ENCODE measurements at regions not wholly inside any gene's neighbourhood (a gene's known extent, or its start where the extent isn't known, plus 50 kb on each side); places are given as distances from the start of the nearest gene placed in this dataset.

DNA sequence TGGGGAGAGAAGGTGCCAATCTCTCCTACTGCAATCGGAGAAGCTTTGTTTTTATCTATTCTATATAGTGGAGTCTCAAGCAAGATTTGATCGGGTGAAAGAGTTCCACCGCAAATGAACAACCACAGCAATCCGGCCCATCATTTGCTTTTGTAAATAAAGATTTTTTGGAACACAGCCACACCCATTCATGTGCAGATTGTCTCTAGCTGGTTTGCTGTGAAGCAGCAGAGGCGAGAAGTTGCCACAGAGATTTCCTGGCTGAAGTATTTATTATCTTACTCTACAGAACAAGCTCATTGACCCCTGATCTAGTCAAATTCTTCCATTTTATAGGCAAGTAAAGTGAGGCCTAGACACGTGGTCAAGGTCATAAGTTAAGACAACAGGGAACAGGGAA lies 195.5 kb upstream of the TNRC6C start:
- CTCF ChIA-PET = no interaction called here
- no peak overlapping the region for H3K27ac ChIP-seq
- POLR2A ChIA-PET (ENCODE audit: low non-redundant PET) = no interaction called here
- TF ChIP-seq, protein P1, sequence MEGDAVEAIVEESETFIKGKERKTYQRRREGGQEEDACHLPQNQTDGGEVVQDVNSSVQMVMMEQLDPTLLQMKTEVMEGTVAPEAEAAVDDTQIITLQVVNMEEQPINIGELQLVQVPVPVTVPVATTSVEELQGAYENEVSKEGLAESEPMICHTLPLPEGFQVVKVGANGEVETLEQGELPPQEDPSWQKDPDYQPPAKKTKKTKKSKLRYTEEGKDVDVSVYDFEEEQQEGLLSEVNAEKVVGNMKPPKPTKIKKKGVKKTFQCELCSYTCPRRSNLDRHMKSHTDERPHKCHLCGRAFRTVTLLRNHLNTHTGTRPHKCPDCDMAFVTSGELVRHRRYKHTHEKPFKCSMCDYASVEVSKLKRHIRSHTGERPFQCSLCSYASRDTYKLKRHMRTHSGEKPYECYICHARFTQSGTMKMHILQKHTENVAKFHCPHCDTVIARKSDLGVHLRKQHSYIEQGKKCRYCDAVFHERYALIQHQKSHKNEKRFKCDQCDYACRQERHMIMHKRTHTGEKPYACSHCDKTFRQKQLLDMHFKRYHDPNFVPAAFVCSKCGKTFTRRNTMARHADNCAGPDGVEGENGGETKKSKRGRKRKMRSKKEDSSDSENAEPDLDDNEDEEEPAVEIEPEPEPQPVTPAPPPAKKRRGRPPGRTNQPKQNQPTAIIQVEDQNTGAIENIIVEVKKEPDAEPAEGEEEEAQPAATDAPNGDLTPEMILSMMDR (conservative IDR thresholded peaks at IDR 0.05; ENCODE audit: low read depth) = no peak
- no peak for DNase-seq (ENCODE audit: low spot score)

DNA sequence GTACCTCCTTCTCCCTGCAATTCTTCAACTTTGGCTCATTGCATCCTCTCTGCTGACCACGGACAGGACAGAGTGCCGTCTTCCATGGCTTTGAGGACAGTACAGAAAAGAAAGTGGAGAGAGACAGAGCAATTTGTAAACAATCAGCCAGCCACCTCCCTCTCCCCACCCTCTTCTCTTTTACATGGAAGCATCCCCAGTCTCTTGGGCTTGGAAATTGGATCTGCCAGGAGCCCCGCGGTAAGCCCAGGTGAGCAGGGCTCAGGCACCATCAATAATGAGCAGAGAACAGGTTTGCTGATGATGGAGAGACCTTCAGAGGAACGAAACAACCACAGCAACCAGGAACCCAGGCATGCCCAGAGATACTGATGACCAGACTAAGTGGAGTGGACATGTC lies 194.9 kb upstream of the TNRC6C start:
- no peak overlapping the region for H3K27ac ChIP-seq
- ChIA-PET POLR2A (ENCODE audit: low non-redundant PET) (no interaction called here), CTCF (no interaction called here)
- TF ChIP-seq, protein P1 (conservative IDR thresholded peaks at IDR 0.05; ENCODE audit: low read depth) = no peak
- DNase-seq (ENCODE audit: low spot score) = no peak

DNA sequence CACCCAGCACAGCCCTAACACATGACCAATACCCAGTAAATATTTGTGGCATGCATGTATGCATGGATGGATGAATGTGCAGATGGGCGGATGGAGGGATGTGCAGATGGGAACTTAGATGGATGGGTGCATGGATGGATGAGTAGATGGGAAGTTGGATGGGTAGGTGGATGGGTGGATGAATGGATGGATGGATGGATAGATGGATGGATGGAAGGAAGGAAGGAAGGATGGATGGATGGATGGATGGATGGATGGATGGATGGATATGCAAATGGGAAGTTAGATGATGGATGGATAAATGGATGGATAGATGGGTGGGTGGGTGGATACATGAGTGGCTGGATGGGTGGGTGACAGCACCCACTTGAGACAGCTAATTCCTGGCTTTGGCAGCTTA lies 193.2 kb upstream of the TNRC6C start:
- ChIA-PET POLR2A (ENCODE audit: low non-redundant PET) (no interaction called here), CTCF (no interaction called here)
- TF ChIP-seq, protein P1 (conservative IDR thresholded peaks at IDR 0.05; ENCODE audit: low read depth) = no peak
- DNase-seq (ENCODE audit: low spot score) = no peak
- no peak overlapping the region for H3K27ac ChIP-seq

DNA sequence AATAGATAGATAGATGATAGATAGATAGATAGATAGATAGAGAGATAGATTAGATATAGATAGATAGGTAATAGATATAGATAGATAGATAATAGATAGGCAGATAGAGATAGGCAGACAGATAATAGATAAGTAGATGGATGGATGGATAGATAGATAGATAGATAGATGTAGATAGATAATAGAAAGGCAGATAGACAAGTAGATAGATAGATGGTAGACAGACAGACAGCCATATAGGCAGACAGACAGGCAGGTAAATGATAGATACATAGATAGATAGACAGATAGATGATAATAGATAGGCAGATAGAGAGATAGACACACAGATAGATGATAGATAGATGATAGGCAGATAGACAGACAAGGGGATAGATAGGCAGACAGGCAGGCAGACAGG lies 191.4 kb upstream of the TNRC6C start:
- CTCF ChIA-PET = no interaction called here
- POLR2A ChIA-PET (ENCODE audit: low non-redundant PET) = no interaction called here
- DNase-seq (ENCODE audit: low spot score) = no peak
- TF ChIP-seq, protein P1 (conservative IDR thresholded peaks at IDR 0.05; ENCODE audit: low read depth) = no peak
- H3K27ac ChIP-seq = no peak overlapping the region

DNA sequence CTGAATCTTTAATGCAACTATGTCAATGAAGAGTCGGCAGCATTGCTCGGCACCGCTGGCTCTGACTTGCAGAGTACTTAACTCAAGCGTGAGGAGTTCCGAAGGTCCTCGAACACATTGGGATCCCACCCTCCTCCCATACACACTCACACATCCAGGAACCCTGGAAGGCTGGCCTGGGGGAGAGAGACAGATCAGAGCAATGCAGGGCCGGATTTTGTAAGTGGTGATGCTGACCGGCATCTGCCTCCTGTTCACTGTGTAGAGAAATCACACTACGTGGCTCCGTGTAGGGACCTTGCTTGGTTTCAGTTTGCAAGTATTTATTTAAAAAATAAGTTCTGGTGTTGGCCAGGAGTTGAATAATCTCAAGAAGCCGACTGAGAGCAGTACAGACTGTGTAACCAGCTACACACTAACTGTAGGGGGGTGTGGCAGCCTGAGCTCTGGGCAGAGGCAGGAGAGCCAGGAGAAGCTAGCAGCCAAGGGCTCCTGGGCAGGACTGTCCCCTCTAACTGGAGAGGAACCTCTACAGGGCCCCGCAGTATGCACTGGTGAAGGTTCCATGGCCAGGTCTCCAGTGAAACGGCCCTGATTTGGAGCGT lies 190.2 kb upstream of the TNRC6C start:
- POLR2A ChIA-PET (ENCODE audit: low non-redundant PET) = interaction anchor here (0.6 kb wide), 1 partner anchor 10 kb away, joined by 3 read pairs; no protein-coding TSS in a partner anchor
- CTCF ChIA-PET = no interaction called here
- no peak overlapping the region for H3K27ac ChIP-seq

DNA sequence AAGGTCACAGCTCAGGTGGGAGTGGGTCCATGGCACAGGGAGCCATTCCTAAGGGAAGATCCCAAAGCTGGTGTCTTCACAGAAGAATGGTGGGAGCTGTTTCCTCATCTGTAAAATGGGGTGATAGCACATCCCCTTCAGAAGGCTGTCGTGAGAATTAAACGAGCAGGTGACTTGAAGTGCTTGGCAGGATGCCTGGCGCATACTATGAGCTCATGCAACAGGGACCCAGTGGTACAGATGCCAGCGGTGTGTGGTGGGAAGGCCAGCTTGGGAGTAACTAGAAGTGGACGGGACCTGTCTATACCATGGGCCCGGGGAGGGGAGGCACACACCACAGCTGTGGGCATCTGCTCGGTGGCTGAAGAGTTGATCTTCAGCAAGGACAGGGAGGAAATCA lies 189.3 kb upstream of the TNRC6C start:
- ChIA-PET CTCF (interaction anchor here (0.8 kb wide), 1 partner anchor 1109 kb away, joined by 3 read pairs; no protein-coding TSS in a partner anchor), POLR2A (ENCODE audit: low non-redundant PET) (no interaction called here)
- DNase-seq (ENCODE audit: low spot score) = no peak
- H3K27ac ChIP-seq = no peak overlapping the region
- TF ChIP-seq, protein P1 (conservative IDR thresholded peaks at IDR 0.05; ENCODE audit: low read depth) = no peak

More for the DNA sequence above, 190.2 kb upstream of the TNRC6C start:
- DNase-seq (ENCODE audit: low spot score) = no peak
- TF ChIP-seq, protein P1 (conservative IDR thresholded peaks at IDR 0.05; ENCODE audit: low read depth) = no peak
